ENCODE measurements at regions not wholly inside any gene's neighbourhood (a gene's known extent, or its start where the extent isn't known, plus 50 kb on each side); places are given as distances from the start of the nearest gene placed in this dataset.

DNA sequence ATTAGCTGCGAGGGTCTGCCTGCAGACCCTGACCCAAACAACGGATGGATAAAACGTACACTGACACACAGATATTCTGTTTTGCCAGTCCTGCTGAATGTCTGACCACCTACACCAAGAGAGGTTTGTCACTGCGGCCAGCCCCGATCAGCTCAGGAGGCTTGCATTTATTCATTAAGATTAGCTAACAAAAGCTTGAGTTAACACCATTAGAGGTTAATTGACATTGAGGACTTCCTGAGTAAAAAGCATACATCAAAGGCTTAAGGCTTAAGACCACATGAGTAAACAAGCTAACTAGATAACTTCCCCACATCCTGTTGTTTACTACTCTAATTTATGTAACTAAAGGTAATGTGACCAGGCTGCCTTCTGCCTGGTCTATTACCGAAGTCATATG is 198.1 kb upstream of the TRPC7 start:
- TF ChIP-seq EZH2 (IDR thresholded peaks at IDR 0.05; ENCODE audit: borderline replicate concordance, insufficient read depth, low read depth, low read length, poor library complexity, severe bottlenecking) = no peak
- TF ChIP-seq, protein P1, sequence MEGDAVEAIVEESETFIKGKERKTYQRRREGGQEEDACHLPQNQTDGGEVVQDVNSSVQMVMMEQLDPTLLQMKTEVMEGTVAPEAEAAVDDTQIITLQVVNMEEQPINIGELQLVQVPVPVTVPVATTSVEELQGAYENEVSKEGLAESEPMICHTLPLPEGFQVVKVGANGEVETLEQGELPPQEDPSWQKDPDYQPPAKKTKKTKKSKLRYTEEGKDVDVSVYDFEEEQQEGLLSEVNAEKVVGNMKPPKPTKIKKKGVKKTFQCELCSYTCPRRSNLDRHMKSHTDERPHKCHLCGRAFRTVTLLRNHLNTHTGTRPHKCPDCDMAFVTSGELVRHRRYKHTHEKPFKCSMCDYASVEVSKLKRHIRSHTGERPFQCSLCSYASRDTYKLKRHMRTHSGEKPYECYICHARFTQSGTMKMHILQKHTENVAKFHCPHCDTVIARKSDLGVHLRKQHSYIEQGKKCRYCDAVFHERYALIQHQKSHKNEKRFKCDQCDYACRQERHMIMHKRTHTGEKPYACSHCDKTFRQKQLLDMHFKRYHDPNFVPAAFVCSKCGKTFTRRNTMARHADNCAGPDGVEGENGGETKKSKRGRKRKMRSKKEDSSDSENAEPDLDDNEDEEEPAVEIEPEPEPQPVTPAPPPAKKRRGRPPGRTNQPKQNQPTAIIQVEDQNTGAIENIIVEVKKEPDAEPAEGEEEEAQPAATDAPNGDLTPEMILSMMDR (IDR thresholded peaks at IDR 0.05) = no peak
